NCI-H345 (cell line): ENCODE measurements at regions not wholly inside any gene's neighbourhood (a gene's known extent, or its start where the extent isn't known, plus 50 kb on each side); places are given as distances from the start of the nearest gene placed in this dataset.

ENCODE experiments used
- DNase-seq: peaks from one replicate; lab custom pipeline; 2025; lab: John Stamatoyannopoulos, UW

GRCh38 chr13:108156749-108157148 is 58.6 kb downstream of the LIG4 start:
- DNase-seq, result no peak

GRCh38 chr13:108155185-108156106 is 59.9 kb downstream of the LIG4 start:
- DNase-seq, result peak; percentile 67

- DNase-seq, result no peak
Measured at GRCh38 chr13:108154421-108154858, 60.9 kb downstream of the LIG4 start.

- DNase-seq, result no peak
Measured at GRCh38 chr13:108146642-108147041, 68.7 kb downstream of the LIG4 start.

- no peak for DNase-seq
Measured at GRCh38 chr13:108142702-108143436, 72.5 kb downstream of the LIG4 start.

GRCh38 chr13:108137176-108137575 is 78.2 kb downstream of the LIG4 start:
- no peak for DNase-seq

- DNase-seq, result no peak
Measured at GRCh38 chr13:108127406-108127805, 87.9 kb downstream of the LIG4 start.

- no peak for DNase-seq
Measured at GRCh38 chr13:108126056-108126455, 89.3 kb downstream of the LIG4 start.

- DNase-seq, result no peak
Measured at GRCh38 chr13:108121406-108121805, 93.9 kb downstream of the LIG4 start.

GRCh38 chr13:108120856-108121255 is 94.5 kb downstream of the LIG4 start:
- DNase-seq, result no peak

- no peak for DNase-seq
Measured at GRCh38 chr13:108120302-108120701, 95.0 kb downstream of the LIG4 start.

- no peak for DNase-seq
Measured at GRCh38 chr13:108115738-108116137, 99.6 kb downstream of the LIG4 start.

- no peak for DNase-seq
Measured at GRCh38 chr13:108113407-108113806, 101.9 kb downstream of the LIG4 start.

GRCh38 chr13:108104736-108105135 is 110.6 kb downstream of the LIG4 start:
- no peak for DNase-seq

- no peak for DNase-seq
Measured at GRCh38 chr13:108102771-108103170, 112.6 kb downstream of the LIG4 start.

GRCh38 chr13:108096301-108096915 is 118.9 kb downstream of the LIG4 start:
- DNase-seq, result no peak

GRCh38 chr13:108095036-108095435 is 120.3 kb downstream of the LIG4 start:
- no peak for DNase-seq

- DNase-seq, result no peak
Measured at GRCh38 chr13:108093616-108094015, 121.7 kb downstream of the LIG4 start.

- DNase-seq, result no peak
Measured at GRCh38 chr13:108087810-108088209, 127.5 kb downstream of the LIG4 start.

GRCh38 chr13:108086678-108087077 is 128.7 kb downstream of the LIG4 start:
- DNase-seq, result no peak

GRCh38 chr13:108084840-108085239 is 130.5 kb downstream of the LIG4 start:
- DNase-seq, result no peak

- DNase-seq, result no peak
Measured at GRCh38 chr13:108083056-108083455, 132.3 kb downstream of the LIG4 start.

- no peak for DNase-seq
Measured at GRCh38 chr13:108082481-108082880, 132.9 kb downstream of the LIG4 start.
